DND-41 (cell line): ENCODE measurements at regions not wholly inside any gene's neighbourhood (a gene's known extent, or its start where the extent isn't known, plus 50 kb on each side); places are given as distances from the start of the nearest gene placed in this dataset.

Experiments used
- EZH2 ChIP-seq: IDR thresholded peaks from 3 replicates; pipeline ENCODE4 v1.6.1; 2012; ENCODE audit warnings: borderline replicate concordance, low read depth, mild to moderate bottlenecking, moderate library complexity, low read length, inconsistent platforms; ENCODE audit not compliant: severe bottlenecking
- TF ChIP-seq, protein P1 (sequence below): IDR thresholded peaks from 2 replicates; pipeline ENCODE4 v1.5.1; 2012; ENCODE audit warnings: borderline replicate concordance, low read length, moderate library complexity, mild to moderate bottlenecking; ENCODE audit not compliant: poor library complexity, severe bottlenecking; ENCODE audit errors: extremely low read depth

DNA sequence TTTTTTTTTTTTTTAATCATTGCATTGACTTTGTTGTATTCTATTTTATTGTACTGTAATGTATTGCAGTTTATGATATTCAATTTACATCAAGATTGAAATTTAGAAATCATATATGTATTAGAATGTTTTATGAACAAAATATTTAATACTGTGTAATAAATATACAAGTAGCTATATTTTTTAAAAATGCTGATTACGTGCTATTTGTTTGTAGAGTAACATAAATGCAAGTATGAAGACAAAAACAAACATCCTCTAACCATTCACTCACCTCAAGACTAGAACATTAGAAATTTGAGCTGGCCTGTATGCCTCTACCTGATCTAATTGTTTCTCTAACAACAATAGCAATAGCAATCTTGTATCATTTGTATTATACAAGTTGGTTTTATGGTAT lies 290.3 kb downstream of the GATA3 start:
- TF ChIP-seq, protein P1, sequence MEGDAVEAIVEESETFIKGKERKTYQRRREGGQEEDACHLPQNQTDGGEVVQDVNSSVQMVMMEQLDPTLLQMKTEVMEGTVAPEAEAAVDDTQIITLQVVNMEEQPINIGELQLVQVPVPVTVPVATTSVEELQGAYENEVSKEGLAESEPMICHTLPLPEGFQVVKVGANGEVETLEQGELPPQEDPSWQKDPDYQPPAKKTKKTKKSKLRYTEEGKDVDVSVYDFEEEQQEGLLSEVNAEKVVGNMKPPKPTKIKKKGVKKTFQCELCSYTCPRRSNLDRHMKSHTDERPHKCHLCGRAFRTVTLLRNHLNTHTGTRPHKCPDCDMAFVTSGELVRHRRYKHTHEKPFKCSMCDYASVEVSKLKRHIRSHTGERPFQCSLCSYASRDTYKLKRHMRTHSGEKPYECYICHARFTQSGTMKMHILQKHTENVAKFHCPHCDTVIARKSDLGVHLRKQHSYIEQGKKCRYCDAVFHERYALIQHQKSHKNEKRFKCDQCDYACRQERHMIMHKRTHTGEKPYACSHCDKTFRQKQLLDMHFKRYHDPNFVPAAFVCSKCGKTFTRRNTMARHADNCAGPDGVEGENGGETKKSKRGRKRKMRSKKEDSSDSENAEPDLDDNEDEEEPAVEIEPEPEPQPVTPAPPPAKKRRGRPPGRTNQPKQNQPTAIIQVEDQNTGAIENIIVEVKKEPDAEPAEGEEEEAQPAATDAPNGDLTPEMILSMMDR = no peak
- no peak for TF ChIP-seq EZH2
